GM21423 (cell line): ENCODE measurements at regions not wholly inside any gene's neighbourhood (a gene's known extent, or its start where the extent isn't known, plus 50 kb on each side); places are given as distances from the start of the nearest gene placed in this dataset.

Experiments used
- ATAC-seq: cut with Tn5 transposase; IDR thresholded peaks from one replicate; pipeline ENCODE4 v1.9.1; 2021; ENCODE audit warnings: mild to moderate bottlenecking, moderate library complexity; ENCODE audit not compliant: unreplicated experiment

- no peak for ATAC-seq
Observed at GRCh38 chr2:183984871-183985270, 613.5 kb upstream of the ZNF804A start.

GRCh38 chr2:183991968-183992367 lies 606.4 kb upstream of the ZNF804A start:
- ATAC-seq = no peak

- ATAC-seq = peak; percentile 51
Observed at GRCh38 chr2:183993052-183993451, 605.3 kb upstream of the ZNF804A start.

GRCh38 chr2:183995632-183996031 lies 602.7 kb upstream of the ZNF804A start:
- no peak for ATAC-seq

- ATAC-seq = no peak
Observed at GRCh38 chr2:183996825-183997793, 601.2 kb upstream of the ZNF804A start.

GRCh38 chr2:183998041-183998796 lies 600.1 kb upstream of the ZNF804A start:
- ATAC-seq = peak; percentile 92

- ATAC-seq = peak; percentile 3
Observed at GRCh38 chr2:183998797-183999190, 599.5 kb upstream of the ZNF804A start.

- ATAC-seq = peak; percentile 66
Observed at GRCh38 chr2:184004289-184004947, 593.9 kb upstream of the ZNF804A start.

GRCh38 chr2:184004948-184005672 lies 593.2 kb upstream of the ZNF804A start:
- ATAC-seq = peak; percentile 19

GRCh38 chr2:184006998-184007397 lies 591.3 kb upstream of the ZNF804A start:
- ATAC-seq = no peak

- ATAC-seq = no peak
Observed at GRCh38 chr2:184026961-184027360, 571.4 kb upstream of the ZNF804A start.

GRCh38 chr2:184030245-184030644 lies 568.1 kb upstream of the ZNF804A start:
- ATAC-seq = no peak

GRCh38 chr2:184030989-184031388 lies 567.3 kb upstream of the ZNF804A start:
- ATAC-seq = no peak

GRCh38 chr2:184031402-184032147 lies 566.8 kb upstream of the ZNF804A start:
- ATAC-seq = no peak

GRCh38 chr2:184032983-184033382 lies 565.3 kb upstream of the ZNF804A start:
- ATAC-seq = no peak

GRCh38 chr2:184037273-184037672 lies 561.1 kb upstream of the ZNF804A start:
- no peak for ATAC-seq

GRCh38 chr2:184039493-184039892 lies 558.8 kb upstream of the ZNF804A start:
- no peak for ATAC-seq

GRCh38 chr2:184040230-184040629 lies 558.1 kb upstream of the ZNF804A start:
- ATAC-seq = no peak

- no peak for ATAC-seq
Observed at GRCh38 chr2:184041077-184041476, 557.3 kb upstream of the ZNF804A start.

GRCh38 chr2:184041777-184042176 lies 556.6 kb upstream of the ZNF804A start:
- ATAC-seq = no peak
